Neuronal stem cell (in vitro differentiated cells): ENCODE measurements at regions not wholly inside any gene's neighbourhood (a gene's known extent, or its start where the extent isn't known, plus 50 kb on each side); places are given as distances from the start of the nearest gene placed in this dataset.
"Not testable (repeated sequence)": the region's sequence is repeated elsewhere in the genome, so short reads cannot be mapped to it uniquely, and the experiment has no call there.

Source experiments
- DNase-seq: peaks from one replicate; pipeline ENCODE4 v3.0.0-alpha.2; 2013; ENCODE audit warnings: low spot score
- H2AFZ ChIP-seq: one replicate; pipeline ENCODE4 v1.6.1; 2013; ENCODE audit warnings: mild to moderate bottlenecking, low read length, inconsistent platforms
- H2AK5ac ChIP-seq: 2 replicates; pipeline ENCODE4 v1.6.1; 2013; ENCODE audit warnings: low read depth, mild to moderate bottlenecking, inconsistent platforms, low read length, moderate library complexity, mixed read lengths
- H2BK120ac ChIP-seq: 2 replicates; pipeline ENCODE4 v1.6.1; 2013; ENCODE audit warnings: low read depth, mild to moderate bottlenecking, inconsistent platforms, low read length, moderate library complexity, mixed read lengths
- H2BK12ac ChIP-seq: one replicate; pipeline ENCODE4 v1.6.1; 2013; ENCODE audit warnings: low read length, inconsistent platforms
- H2BK15ac ChIP-seq: 2 replicates; pipeline ENCODE4 v1.6.1; 2013; ENCODE audit warnings: mild to moderate bottlenecking, low read length, inconsistent platforms, mixed read lengths
- H2BK5ac ChIP-seq: one replicate; pipeline ENCODE4 v1.6.1; 2013; ENCODE audit warnings: inconsistent platforms, mild to moderate bottlenecking, low read length, moderate library complexity
- H3K14ac ChIP-seq: one replicate; pipeline ENCODE4 v1.6.1; 2013; ENCODE audit warnings: low read length, inconsistent platforms
- H3K18ac ChIP-seq: 2 replicates; pipeline ENCODE4 v1.6.1; 2013; ENCODE audit warnings: low read length, inconsistent platforms
- H3K23ac ChIP-seq: 2 replicates; pipeline ENCODE4 v1.6.1; 2013; ENCODE audit warnings: low read depth, mild to moderate bottlenecking, mixed read lengths, low read length, inconsistent platforms; ENCODE audit not compliant: poor library complexity
- H3K27ac ChIP-seq: replicated peaks from 3 replicates; pipeline ENCODE4 v1.5.1; 2013; ENCODE audit warnings: low read length, inconsistent platforms
- H3K27me3 ChIP-seq, 3 experiments: 2 replicates each; pipeline ENCODE4 v1.6.1; 2013; ENCODE audit warnings: low read length in 3 of 3, mild to moderate bottlenecking in 2 of 3, inconsistent platforms in 1 of 3, low read depth in 1 of 3, mixed read lengths in 1 of 3, moderate library complexity in 1 of 3; ENCODE audit not compliant: control insufficient read depth in 3 of 3, insufficient read depth in 3 of 3
- H3K36me3 ChIP-seq, 2 donors: replicated peaks in 1 of 2; 2 replicates each; pipeline ENCODE4 v1.6.1; 2013; ENCODE audit warnings: low read length in 2 of 2; ENCODE audit not compliant: control insufficient read depth in 2 of 2, insufficient read depth in 2 of 2
- H3K4ac ChIP-seq: 2 replicates; pipeline ENCODE4 v1.6.1; 2013; ENCODE audit warnings: inconsistent platforms, mild to moderate bottlenecking, low read length, moderate library complexity
- H3K4me1 ChIP-seq, 2 donors: 1 replicate in 1 of 2; 2 replicates in 1 of 2; pipeline ENCODE4 v1.6.1; 2013; ENCODE audit warnings: low read length in 2 of 2, low read depth in 1 of 2; ENCODE audit not compliant: control insufficient read depth in 2 of 2, insufficient read depth in 1 of 2
- H3K4me2 ChIP-seq: one replicate; pipeline ENCODE4 v1.6.1; 2013; ENCODE audit warnings: mild to moderate bottlenecking, low read length, inconsistent platforms; ENCODE audit not compliant: insufficient read depth, poor library complexity, severe bottlenecking
- H3K4me3 ChIP-seq, 2 donors: 2 replicates each; pipeline ENCODE4 v1.5.1; 2013; ENCODE audit warnings: low read length in 2 of 2, mild to moderate bottlenecking in 2 of 2, inconsistent platforms in 1 of 2, moderate library complexity in 1 of 2
- H3K79me1 ChIP-seq: one replicate; pipeline ENCODE4 v1.6.1; 2013; ENCODE audit warnings: low read depth, mild to moderate bottlenecking, inconsistent platforms, low read length, moderate library complexity
- H3K9ac ChIP-seq: one replicate; pipeline ENCODE4 v1.6.1; 2013; ENCODE audit warnings: mild to moderate bottlenecking, low read depth, low read length, inconsistent platforms; ENCODE audit not compliant: poor library complexity
- H3K9me3 ChIP-seq, 2 donors: replicated peaks in 1 of 2; 2 replicates each; pipeline versions ENCODE3 to v1.6.1; 2013; ENCODE audit warnings: low read length in 2 of 2, mild to moderate bottlenecking in 2 of 2, inconsistent platforms in 1 of 2, low read depth in 1 of 2, mixed read lengths in 1 of 2, moderate library complexity in 1 of 2; ENCODE audit not compliant: control insufficient read depth in 2 of 2, insufficient read depth in 1 of 2
- H4K8ac ChIP-seq: one replicate; pipeline ENCODE4 v1.6.1; 2013; ENCODE audit warnings: low read depth, mild to moderate bottlenecking, inconsistent platforms, low read length, moderate library complexity
- H4K91ac ChIP-seq: one replicate; pipeline ENCODE4 v1.6.1; 2013; ENCODE audit warnings: low read length, low read depth, mild to moderate bottlenecking, inconsistent platforms; ENCODE audit not compliant: poor library complexity
- WGBS, 2 donors: extraction: QIAGEN DNeasy Blood & Tissue Kit; methylation state at CpG; one replicate each; pipeline ENCODE4 v1.1.7; 2013; ENCODE audit warnings: missing lambda C conversion rate in 2 of 2, mixed read lengths in 1 of 2; ENCODE audit not compliant: insufficient read length in 2 of 2, insufficient replicate concordance in 1 of 2; ENCODE audit errors: extremely low coverage in 2 of 2; 5-methylcytosine and 5-hydroxymethylcytosine counted together

DNA sequence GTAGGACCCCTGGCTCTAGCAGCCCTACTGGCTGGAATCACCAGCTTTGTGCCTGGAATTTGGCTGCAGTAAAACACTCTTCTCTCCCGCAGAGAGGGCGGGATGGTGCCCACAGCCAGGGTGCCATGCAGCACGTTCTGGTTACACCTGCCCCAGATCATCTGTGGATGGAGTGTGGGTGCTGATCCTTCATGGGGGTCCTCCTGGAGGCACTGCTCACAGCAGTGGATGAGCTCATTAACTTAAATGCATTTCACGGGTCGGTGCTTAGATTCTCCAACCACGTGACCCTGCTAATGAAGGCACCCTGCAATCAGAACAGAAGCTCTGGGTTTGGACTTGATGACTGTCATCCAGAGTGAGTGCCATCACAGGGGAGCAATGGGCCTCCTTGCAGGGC is 138.6 kb upstream of the AFDN start:
- H2AK5ac ChIP-seq, result peak overlapping the region; percentile 33
- H2BK12ac ChIP-seq, result no peak overlapping the region
- H2AFZ ChIP-seq, result no peak overlapping the region
- no peak overlapping the region for H2BK15ac ChIP-seq
- no peak overlapping the region for H3K9ac ChIP-seq
- peak overlapping the region; percentile 26 for H2BK5ac ChIP-seq
- no peaks in the 10 kb centered on the region for H3K9me3 ChIP-seq
- no peak overlapping the region for H3K14ac ChIP-seq
- no peak overlapping the region for H4K91ac ChIP-seq
- H4K8ac ChIP-seq, result peak overlapping the region; percentile 19
- H3K79me1 ChIP-seq, result no peaks in the 10 kb centered on the region
- no CpG with 5 or more reads among the region's 6 CpGs for WGBS, 2 donors
- peaks cover 17 to 24% of the 10 kb centered on the region in 2 donors for H3K4me1 ChIP-seq
- no peak overlapping the region for H3K27ac ChIP-seq
- DNase-seq, result no peak
- no peak overlapping the region for H3K23ac ChIP-seq
- no peak overlapping the region for H3K4ac ChIP-seq
- H2BK120ac ChIP-seq, result no peak overlapping the region
- no peak overlapping the region for H3K4me3 ChIP-seq
- peak overlapping the region; percentile 20 for H3K18ac ChIP-seq
- no peak overlapping the region for H3K4me2 ChIP-seq
- no peaks in the 10 kb centered on the region for H3K36me3 ChIP-seq
- H3K27me3 ChIP-seq, result no peaks in the 10 kb centered on the region

DNA sequence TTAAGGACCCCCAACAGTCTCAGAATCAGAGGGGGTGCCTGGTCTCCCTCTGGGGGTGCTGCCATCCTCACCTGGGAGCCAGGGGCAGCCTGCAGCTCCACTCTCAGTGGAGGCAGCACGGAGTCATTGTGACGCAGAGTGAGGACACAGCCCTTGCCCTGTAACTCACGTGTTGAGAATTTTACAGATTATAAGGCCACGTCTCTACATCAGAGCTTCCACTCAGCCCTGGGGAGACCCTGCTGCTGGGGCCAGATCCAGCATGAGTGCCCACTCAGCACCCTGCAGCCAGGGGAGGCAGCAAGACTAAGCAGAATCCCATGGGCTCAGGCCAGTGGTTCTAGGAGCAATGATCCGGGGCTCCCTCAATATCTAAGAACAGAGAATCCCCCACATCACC is 137.4 kb upstream of the AFDN start:
- Histone ChIP-seq H3K18ac (peak overlapping the region; percentile 58), H3K9me3 (no peaks in the 10 kb centered on the region), H3K36me3 (no peaks in the 10 kb centered on the region), H2BK12ac (peak overlapping the region; percentile 7), H3K4me2 (no peak overlapping the region), H2AK5ac (peak overlapping the region; percentile 42), H3K4me1 (peaks cover 17% of the 10 kb centered on the region in 2 donors), H3K79me1 (no peaks in the 10 kb centered on the region), H2AFZ (no peak overlapping the region), H3K4ac (no peak overlapping the region), H3K14ac (no peak overlapping the region), H3K27ac (no peak overlapping the region), H4K8ac (no peak overlapping the region), H3K9ac (no peak overlapping the region), H2BK120ac (no peak overlapping the region), H3K27me3 (no peaks in the 10 kb centered on the region), H2BK15ac (no peak overlapping the region), H3K4me3 (no peak overlapping the region), H4K91ac (no peak overlapping the region), H3K23ac (peak overlapping the region; percentile 5), H2BK5ac (no peak overlapping the region)
- DNase-seq, result no peak
- no CpG with 5 or more reads among the region's 5 CpGs for WGBS, 2 donors

DNA sequence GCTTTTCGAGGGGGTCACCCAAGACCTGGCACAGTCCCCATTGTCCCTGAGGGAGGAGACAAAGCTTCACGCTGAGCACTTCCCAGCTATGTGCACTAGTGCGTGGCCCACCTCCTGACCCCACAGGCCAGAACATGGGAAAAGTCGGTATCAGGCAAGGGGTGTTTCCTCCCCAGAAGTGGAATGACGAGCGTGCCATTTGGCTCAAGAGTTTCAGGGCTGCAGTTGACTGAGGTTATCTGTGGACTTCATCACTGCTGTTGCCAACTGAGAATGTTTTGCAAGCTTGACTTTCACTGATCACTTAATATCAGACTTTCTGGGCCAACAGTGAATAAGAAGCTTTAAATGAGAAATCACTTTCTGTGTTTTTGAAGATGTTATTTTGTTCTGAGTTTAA is 137.0 kb upstream of the AFDN start:
- no peaks in the 10 kb centered on the region for H3K79me1 ChIP-seq
- H2AK5ac ChIP-seq, result no peak overlapping the region
- no peak for DNase-seq
- H3K27ac ChIP-seq, result no peak overlapping the region
- H2BK5ac ChIP-seq, result no peak overlapping the region
- no peak overlapping the region for H3K9ac ChIP-seq
- no peak overlapping the region for H4K91ac ChIP-seq
- H3K4me3 ChIP-seq, result no peak overlapping the region
- H4K8ac ChIP-seq, result no peak overlapping the region
- H2BK15ac ChIP-seq, result no peak overlapping the region
- no peaks in the 10 kb centered on the region for H3K9me3 ChIP-seq
- no peak overlapping the region for H3K4me2 ChIP-seq
- H3K4ac ChIP-seq, result no peak overlapping the region
- H3K4me1 ChIP-seq, result peaks cover 16 to 17% of the 10 kb centered on the region in 2 donors
- H3K18ac ChIP-seq, result peak overlapping the region; percentile 32
- no peak overlapping the region for H2BK12ac ChIP-seq
- H2AFZ ChIP-seq, result no peak overlapping the region
- WGBS, 2 donors, result no CpG with 5 or more reads among the region's 6 CpGs
- H3K14ac ChIP-seq, result no peak overlapping the region
- no peaks in the 10 kb centered on the region for H3K27me3 ChIP-seq
- no peak overlapping the region for H2BK120ac ChIP-seq
- H3K36me3 ChIP-seq, result no peaks in the 10 kb centered on the region
- no peak overlapping the region for H3K23ac ChIP-seq

- H2AK5ac ChIP-seq, H3K9ac ChIP-seq, H3K4ac ChIP-seq, H3K23ac ChIP-seq, H3K27ac ChIP-seq, H2AFZ ChIP-seq, H2BK12ac ChIP-seq, H3K14ac ChIP-seq, H3K27me3 ChIP-seq, H3K4me3 ChIP-seq, H3K18ac ChIP-seq, H4K8ac ChIP-seq, H2BK5ac ChIP-seq, H3K36me3 ChIP-seq, DNase-seq, H4K91ac ChIP-seq, H2BK120ac ChIP-seq, H3K79me1 ChIP-seq, H3K4me2 ChIP-seq, H2BK15ac ChIP-seq, H3K9me3 ChIP-seq: not testable (repeated sequence)
- no CpG with 5 or more reads among the region's 14 CpGs for WGBS, 2 donors
- H3K4me1 ChIP-seq, result peaks cover 14 to 17% of the 10 kb centered on the region in 2 donors
Measured at GRCh38 chr6:167690167-167690922, 136.4 kb upstream of the AFDN start.
